Keratinocyte (primary cell): ENCODE measurements at regions not wholly inside any gene's neighbourhood (a gene's known extent, or its start where the extent isn't known, plus 50 kb on each side); places are given as distances from the start of the nearest gene placed in this dataset.
"Not testable (repeated sequence)": the region's sequence is repeated elsewhere in the genome, so short reads cannot be mapped to it uniquely, and the experiment has no call there.

Experiments
- DNase-seq: peaks from one replicate; pipeline ENCODE4 v3.0.0-alpha.2; 2011; ENCODE audit warnings: low read depth, missing footprints, low spot score
- FAIRE-seq: peaks from 2 replicates; lab custom pipeline; 2011; peaks lifted over from hg19 to GRCh38; lab: Jason Lieb, UNC
- H2AFZ ChIP-seq: 2 replicates; pipeline ENCODE4 v1.6.0; 2012; ENCODE audit warnings: low read length, control low read depth, inconsistent platforms; ENCODE audit not compliant: control insufficient read depth
- H3K27ac ChIP-seq: 2 replicates; pipeline ENCODE4 v1.5.1; 2011; ENCODE audit warnings: low read length; ENCODE audit not compliant: control insufficient read depth, insufficient read depth
- H3K27me3 ChIP-seq: 3 replicates; pipeline ENCODE4 v1.6.0; 2011; ENCODE audit warnings: low read length; ENCODE audit not compliant: control insufficient read depth, insufficient read depth; ENCODE audit errors: extremely low read depth
- H3K36me3 ChIP-seq, 2 experiments: 2 replicates in 1 of 2; 3 replicates in 1 of 2; pipeline ENCODE4 v1.5.1; 2011; ENCODE audit warnings: low read length in 2 of 2, mild to moderate bottlenecking in 1 of 2; ENCODE audit not compliant: control insufficient read depth in 2 of 2, insufficient read depth in 2 of 2; ENCODE audit errors: extremely low read depth in 1 of 2
- H3K4me1 ChIP-seq: 3 replicates; pipeline ENCODE4 v1.5.1; 2011; ENCODE audit warnings: low read length; ENCODE audit not compliant: control insufficient read depth, insufficient read depth; ENCODE audit errors: extremely low read depth
- H3K4me2 ChIP-seq: 3 replicates; pipeline ENCODE4 v1.6.0; 2011; ENCODE audit warnings: low read depth, low read length; ENCODE audit not compliant: control insufficient read depth, insufficient read depth; ENCODE audit errors: extremely low read depth
- H3K4me3 ChIP-seq, 3 experiments: fragments of 200-600 bp in 1 of 3; sonication (generic) in 1 of 3; 2 replicates in 2 of 3; 3 replicates in 1 of 3; pipeline ENCODE4 v1.5.1; 2011 to 2016; ENCODE audit warnings: low read length in 3 of 3, mild to moderate bottlenecking in 3 of 3, control low read depth in 2 of 3, inconsistent platforms in 1 of 3, low read depth in 1 of 3, mixed read lengths in 1 of 3, mixed run types in 1 of 3, moderate library complexity in 1 of 3; ENCODE audit not compliant: control insufficient read depth in 2 of 3, insufficient read depth in 2 of 3; ENCODE audit errors: extremely low read depth in 1 of 3
- H3K79me2 ChIP-seq: 2 replicates; pipeline ENCODE4 v1.6.0; 2012; ENCODE audit warnings: low read length; ENCODE audit not compliant: control insufficient read depth, insufficient read depth
- H3K9ac ChIP-seq: 3 replicates; pipeline ENCODE4 v1.6.0; 2011; ENCODE audit warnings: low read length; ENCODE audit not compliant: control insufficient read depth, insufficient read depth; ENCODE audit errors: extremely low read depth
- H3K9me1 ChIP-seq: 3 replicates; pipeline ENCODE4 v1.6.0; 2011; ENCODE audit warnings: low read length; ENCODE audit not compliant: control insufficient read depth, insufficient read depth; ENCODE audit errors: extremely low read depth
- H3K9me3 ChIP-seq: 2 replicates; pipeline ENCODE4 v1.5.1; 2012; ENCODE audit warnings: low read depth, low read length; ENCODE audit not compliant: control insufficient read depth
- H4K20me1 ChIP-seq: 3 replicates; pipeline ENCODE4 v1.6.0; 2011; ENCODE audit warnings: low read length; ENCODE audit not compliant: control insufficient read depth, insufficient read depth; ENCODE audit errors: extremely low read depth
- CTCF ChIP-seq, 3 experiments: IDR thresholded peaks in 1 of 3; conservative IDR thresholded peaks in 1 of 3; optimal IDR thresholded peaks in 1 of 3; 2 replicates in 2 of 3; 3 replicates in 1 of 3; pipeline versions ENCODE3 to v1.5.1; 2011; ENCODE audit warnings: low read length in 3 of 3, mild to moderate bottlenecking in 3 of 3, moderate library complexity in 2 of 3, control low read depth in 1 of 3, inconsistent platforms in 1 of 3; ENCODE audit not compliant: insufficient read depth in 2 of 3; ENCODE audit errors: extremely low read depth in 1 of 3
- EZH2 ChIP-seq: IDR thresholded peaks from one replicate; pipeline ENCODE4 v1.6.1; 2012; ENCODE audit warnings: inconsistent platforms, mild to moderate bottlenecking, low read length, moderate library complexity
- dilution Hi-C: fragments of 300-500 bp; cut with MboI; formaldehyde crosslinking; loops from one replicate; pipeline ENCODE4 v1.7.0; 2020; ENCODE audit warnings: low sequenced_read_pairs; ENCODE audit not compliant: extremely low pct_ligation_motif_present

GRCh38 chr5:98231089-98231488 lies 542.4 kb upstream of the RGMB start:
- Histone ChIP-seq H3K27me3 (no peaks in the 10 kb centered on the region), H3K9me1 (no peaks in the 10 kb centered on the region), H4K20me1 (no peaks in the 10 kb centered on the region), H3K27ac (no peak overlapping the region), H3K4me2 (no peak overlapping the region), H3K4me3 (no peak overlapping the region), H3K79me2 (no peaks in the 10 kb centered on the region), H3K9ac (no peak overlapping the region), H3K4me1 (no peaks in the 10 kb centered on the region), H3K36me3 (no peaks in the 10 kb centered on the region), H2AFZ (no peak overlapping the region), H3K9me3 (peaks cover 2% of the 10 kb centered on the region)
- FAIRE-seq = no peak
- dilution Hi-C loops = no loop called here
- DNase-seq = no peak
- TF ChIP-seq CTCF (optimal IDR thresholded peaks at IDR 0.05 in 1 of 3, IDR thresholded peaks at IDR 0.05 in 1 of 3, conservative IDR thresholded peaks at IDR 0.05 in 1 of 3; ENCODE audit: extremely low read depth in 1 of 3, insufficient read depth in 2 of 3, low read length in 3 of 3) (no peak), EZH2 (no peak)

GRCh38 chr5:98237794-98238193 lies 535.7 kb upstream of the RGMB start:
- H3K9ac ChIP-seq, H3K9me1 ChIP-seq, dilution Hi-C loops, H4K20me1 ChIP-seq, H3K27me3 ChIP-seq, H3K79me2 ChIP-seq, DNase-seq, H3K9me3 ChIP-seq, FAIRE-seq, H3K4me1 ChIP-seq, H3K4me2 ChIP-seq, H3K27ac ChIP-seq, H3K4me3 ChIP-seq, H3K36me3 ChIP-seq, H2AFZ ChIP-seq: not testable (repeated sequence)

GRCh38 chr5:98243972-98244371 lies 529.5 kb upstream of the RGMB start:
- Histone ChIP-seq H3K27me3 (no peaks in the 10 kb centered on the region), H3K4me2 (no peak overlapping the region), H2AFZ (no peak overlapping the region), H4K20me1 (no peaks in the 10 kb centered on the region), H3K9me1 (no peaks in the 10 kb centered on the region), H3K27ac (no peak overlapping the region), H3K9ac (no peak overlapping the region), H3K36me3 (no peaks in the 10 kb centered on the region), H3K79me2 (no peaks in the 10 kb centered on the region), H3K4me3 (no peak overlapping the region), H3K9me3 (no peaks in the 10 kb centered on the region), H3K4me1 (no peaks in the 10 kb centered on the region)
- no peak for FAIRE-seq
- TF ChIP-seq CTCF (optimal IDR thresholded peaks at IDR 0.05 in 1 of 3, IDR thresholded peaks at IDR 0.05 in 1 of 3, conservative IDR thresholded peaks at IDR 0.05 in 1 of 3; ENCODE audit: extremely low read depth in 1 of 3, insufficient read depth in 2 of 3, low read length in 3 of 3) (no peak), EZH2 (no peak)
- dilution Hi-C loops = no loop called here
- no peak for DNase-seq
